PFSK-1 (cell line): ENCODE measurements at regions not wholly inside any gene's neighbourhood (a gene's known extent, or its start where the extent isn't known, plus 50 kb on each side); places are given as distances from the start of the nearest gene placed in this dataset.

Experiments used
- FOXP2 ChIP-seq: optimal IDR thresholded peaks from 2 replicates; pipeline ENCODE3; 2011; ENCODE audit warnings: borderline replicate concordance, control low read depth, inconsistent platforms; ENCODE audit not compliant: insufficient read depth; ENCODE audit errors: extremely low read length, extremely low read depth
- POLR2AphosphoS5 ChIP-seq: IDR thresholded peaks from 2 replicates; pipeline ENCODE4 v1.6.1; 2012; ENCODE audit warnings: low read depth, mild to moderate bottlenecking, control low read depth, low read length, moderate library complexity
- SIN3A ChIP-seq: IDR thresholded peaks from 2 replicates; pipeline ENCODE4 v1.6.1; 2012; ENCODE audit warnings: mild to moderate bottlenecking, low read length, moderate library complexity, borderline replicate concordance; ENCODE audit not compliant: insufficient read depth
- TAF1 ChIP-seq: IDR thresholded peaks from 2 replicates; pipeline ENCODE4 v1.6.1; 2012; ENCODE audit warnings: low read length, control low read depth, borderline replicate concordance; ENCODE audit not compliant: insufficient read depth
- TF ChIP-seq, protein P1 (sequence below), 2 experiments: IDR thresholded peaks; 2 replicates each; pipeline versions ENCODE4 v1.6.1 to v1.8.0; 2011 to 2012; ENCODE audit warnings: low read depth in 2 of 2, low read length in 2 of 2, control low read depth in 1 of 2, inconsistent platforms in 1 of 2, mild to moderate bottlenecking in 1 of 2, moderate library complexity in 1 of 2; ENCODE audit not compliant: insufficient read depth in 1 of 2

DNA sequence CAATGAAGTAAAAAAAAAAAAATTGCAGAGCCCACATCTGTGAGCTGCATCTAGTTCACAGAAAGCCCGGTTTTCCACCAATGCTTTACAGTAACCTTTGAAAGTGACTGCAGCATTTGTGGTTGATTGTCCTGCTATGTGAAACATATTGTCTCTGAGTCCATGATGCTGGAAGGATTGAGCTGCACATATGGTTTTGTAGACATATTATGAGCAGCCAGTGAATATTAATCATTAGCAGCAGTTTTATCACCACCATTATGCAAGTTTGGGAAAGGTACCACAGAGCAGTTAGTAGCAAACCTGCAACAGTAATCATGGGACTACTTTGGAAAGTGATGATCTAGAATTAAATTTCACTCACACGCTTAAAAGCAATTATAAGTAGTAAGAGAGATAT, 151.5 kb upstream of the PRICKLE1 start:
- no peak for TF ChIP-seq TAF1
- TF ChIP-seq POLR2AphosphoS5: no peak
- TF ChIP-seq SIN3A: no peak
- TF ChIP-seq, protein P1, sequence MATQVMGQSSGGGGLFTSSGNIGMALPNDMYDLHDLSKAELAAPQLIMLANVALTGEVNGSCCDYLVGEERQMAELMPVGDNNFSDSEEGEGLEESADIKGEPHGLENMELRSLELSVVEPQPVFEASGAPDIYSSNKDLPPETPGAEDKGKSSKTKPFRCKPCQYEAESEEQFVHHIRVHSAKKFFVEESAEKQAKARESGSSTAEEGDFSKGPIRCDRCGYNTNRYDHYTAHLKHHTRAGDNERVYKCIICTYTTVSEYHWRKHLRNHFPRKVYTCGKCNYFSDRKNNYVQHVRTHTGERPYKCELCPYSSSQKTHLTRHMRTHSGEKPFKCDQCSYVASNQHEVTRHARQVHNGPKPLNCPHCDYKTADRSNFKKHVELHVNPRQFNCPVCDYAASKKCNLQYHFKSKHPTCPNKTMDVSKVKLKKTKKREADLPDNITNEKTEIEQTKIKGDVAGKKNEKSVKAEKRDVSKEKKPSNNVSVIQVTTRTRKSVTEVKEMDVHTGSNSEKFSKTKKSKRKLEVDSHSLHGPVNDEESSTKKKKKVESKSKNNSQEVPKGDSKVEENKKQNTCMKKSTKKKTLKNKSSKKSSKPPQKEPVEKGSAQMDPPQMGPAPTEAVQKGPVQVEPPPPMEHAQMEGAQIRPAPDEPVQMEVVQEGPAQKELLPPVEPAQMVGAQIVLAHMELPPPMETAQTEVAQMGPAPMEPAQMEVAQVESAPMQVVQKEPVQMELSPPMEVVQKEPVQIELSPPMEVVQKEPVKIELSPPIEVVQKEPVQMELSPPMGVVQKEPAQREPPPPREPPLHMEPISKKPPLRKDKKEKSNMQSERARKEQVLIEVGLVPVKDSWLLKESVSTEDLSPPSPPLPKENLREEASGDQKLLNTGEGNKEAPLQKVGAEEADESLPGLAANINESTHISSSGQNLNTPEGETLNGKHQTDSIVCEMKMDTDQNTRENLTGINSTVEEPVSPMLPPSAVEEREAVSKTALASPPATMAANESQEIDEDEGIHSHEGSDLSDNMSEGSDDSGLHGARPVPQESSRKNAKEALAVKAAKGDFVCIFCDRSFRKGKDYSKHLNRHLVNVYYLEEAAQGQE (IDR thresholded peaks at IDR 0.05; ENCODE audit: insufficient read depth in 1 of 2, low read depth in 2 of 2, low read length in 2 of 2): no peak
- no peak for TF ChIP-seq FOXP2
